ENCODE measurements at regions not wholly inside any gene's neighbourhood (a gene's known extent, or its start where the extent isn't known, plus 50 kb on each side); places are given as distances from the start of the nearest gene placed in this dataset.

- TF ChIP-seq CTCF (conservative IDR thresholded peaks at IDR 0.05 in 1 of 2, IDR thresholded peaks at IDR 0.05 in 1 of 2; ENCODE audit: extremely low read depth in 1 of 2, insufficient read depth in 1 of 2, low read depth in 1 of 2, low read length in 2 of 2) (no peak), EZH2 (IDR thresholded peaks at IDR 0.05; ENCODE audit: borderline replicate concordance, low read length) (no peak)
Observed at GRCh38 chr4:187183826-187184225, 460.2 kb upstream of the FAT1 start.

Measured in mammary epithelial cell (primary cell).